H1 (cell line): ENCODE measurements at regions not wholly inside any gene's neighbourhood (a gene's known extent, or its start where the extent isn't known, plus 50 kb on each side); places are given as distances from the start of the nearest gene placed in this dataset.

Source experiments
- CTCF ChIA-PET: fragments of 300-600 bp; sonication (Branson Sonifier 250); formaldehyde crosslinking; loops from one replicate; lab custom pipeline; 2021; ENCODE audit not compliant: partially characterized antibody; lab: Charles Lee
- POLR2A ChIA-PET: fragments of 300-600 bp; sonication (Branson Sonifier 250); formaldehyde crosslinking; loops from one replicate; lab custom pipeline; 2021; ENCODE audit warnings: inconsistent platforms; ENCODE audit not compliant: partially characterized antibody; lab: Charles Lee
- DNase-seq, 2 experiments: peaks; one replicate each; pipeline versions ENCODE4 v3.0.0 to v3.0.0-alpha.2; 2010 to 2022; ENCODE audit warnings: low spot score in 2 of 2, low read depth in 1 of 2, mixed read lengths in 1 of 2
- FAIRE-seq: peaks from 2 replicates; lab custom pipeline; 2011; peaks lifted over from hg19 to GRCh38; lab: Jason Lieb, UNC
- H2AFZ ChIP-seq: 2 replicates; pipeline ENCODE4 v1.8.1; 2012; ENCODE audit warnings: low read length, inconsistent platforms
- H2AK5ac ChIP-seq: 2 replicates; pipeline ENCODE4 v1.6.1; 2013; ENCODE audit warnings: low read depth, low read length
- H2BK120ac ChIP-seq: replicated peaks from 2 replicates; pipeline ENCODE3; 2013; ENCODE audit warnings: low read depth, low read length, inconsistent platforms
- H2BK12ac ChIP-seq: 2 replicates; pipeline ENCODE4 v1.6.1; 2013; ENCODE audit warnings: low read depth, low read length
- H2BK15ac ChIP-seq: 2 replicates; pipeline ENCODE4 v1.6.1; 2013; ENCODE audit warnings: low read length
- H2BK20ac ChIP-seq: 2 replicates; pipeline ENCODE4 v1.6.1; 2013; ENCODE audit warnings: low read length
- H2BK5ac ChIP-seq: 2 replicates; pipeline ENCODE4 v1.6.1; 2013; ENCODE audit warnings: low read depth, low read length
- H3K14ac ChIP-seq: 2 replicates; pipeline ENCODE4 v1.6.1; 2013; ENCODE audit warnings: inconsistent platforms; ENCODE audit not compliant: insufficient read length
- H3K18ac ChIP-seq: 2 replicates; pipeline ENCODE4 v1.6.1; 2013; ENCODE audit warnings: low read length; ENCODE audit errors: extremely low read depth
- H3K23ac ChIP-seq: 2 replicates; pipeline ENCODE4 v1.6.1; 2013; ENCODE audit warnings: inconsistent platforms; ENCODE audit not compliant: insufficient read length
- H3K23me2 ChIP-seq: 2 replicates; pipeline ENCODE4 v1.6.1; 2013; ENCODE audit warnings: low read depth, low read length
- H3K27ac ChIP-seq: 2 replicates; pipeline ENCODE4 v1.6.1; 2011; ENCODE audit warnings: low read depth, low read length, inconsistent platforms
- H3K27me3 ChIP-seq, 4 experiments: replicated peaks in 1 of 4; 1 replicate in 1 of 4; 2 replicates in 3 of 4; pipeline versions ENCODE4 v1.6.1 to v1.8.1; 2011 to 2013; ENCODE audit warnings: low read length in 3 of 4, mild to moderate bottlenecking in 3 of 4, inconsistent platforms in 2 of 4, mixed read lengths in 2 of 4, moderate library complexity in 1 of 4; ENCODE audit not compliant: control insufficient read depth in 3 of 4, insufficient read depth in 3 of 4; ENCODE audit errors: extremely low read depth in 1 of 4
- H3K36me3 ChIP-seq, 4 experiments: 2 replicates each; pipeline versions ENCODE4 v1.6.1 to v1.8.1; 2011 to 2013; ENCODE audit warnings: mild to moderate bottlenecking in 4 of 4, low read length in 3 of 4, moderate library complexity in 2 of 4, control low read depth in 1 of 4, inconsistent platforms in 1 of 4; ENCODE audit not compliant: insufficient read depth in 4 of 4, control insufficient read depth in 2 of 4
- H3K4ac ChIP-seq: replicated peaks from 2 replicates; pipeline ENCODE3; 2013; ENCODE audit warnings: low read length, low read depth, mixed read lengths, inconsistent platforms; ENCODE audit not compliant: insufficient read length
- H3K4me1 ChIP-seq, 4 experiments: replicated peaks in 1 of 4; 1 replicate in 1 of 4; 2 replicates in 3 of 4; pipeline versions ENCODE4 v1.6.1 to v1.8.1; 2011 to 2013; ENCODE audit warnings: low read length in 3 of 4, inconsistent platforms in 2 of 4, mixed read lengths in 1 of 4; ENCODE audit not compliant: insufficient read depth in 4 of 4, control insufficient read depth in 3 of 4
- H3K4me2 ChIP-seq, 2 experiments: 2 replicates each; pipeline versions ENCODE4 v1.6.1 to v1.8.1; 2011 to 2013; ENCODE audit warnings: low read depth in 2 of 2, low read length in 2 of 2, control low read depth in 1 of 2, inconsistent platforms in 1 of 2, mild to moderate bottlenecking in 1 of 2; ENCODE audit not compliant: insufficient read depth in 1 of 2
- H3K4me3 ChIP-seq, 4 experiments: fragments of 200-600, 300-600 bp in 1 of 4; sonication (generic), shearing (Covaris generic), sonication (Bioruptor Twin) in 1 of 4; 2 replicates each; pipeline versions ENCODE4 v1.5.1 to v1.8.1; 2011 to 2016; ENCODE audit warnings: low read length in 4 of 4, low read depth in 3 of 4, control low read depth in 2 of 4, inconsistent platforms in 2 of 4, mild to moderate bottlenecking in 2 of 4, mixed read lengths in 1 of 4, moderate library complexity in 1 of 4; ENCODE audit not compliant: insufficient read depth in 2 of 4; ENCODE audit errors: extremely low read depth in 1 of 4
- H3K56ac ChIP-seq: replicated peaks from 2 replicates; pipeline ENCODE3; 2013; ENCODE audit warnings: low read depth, mild to moderate bottlenecking, mixed read lengths, low read length, inconsistent platforms; ENCODE audit not compliant: insufficient read length
- H3K79me1 ChIP-seq: 2 replicates; pipeline ENCODE4 v1.6.1; 2013; ENCODE audit warnings: low read depth, low read length, control low read depth
- H3K79me2 ChIP-seq, 2 experiments: 2 replicates each; pipeline versions ENCODE4 v1.6.1 to v1.8.1; 2012 to 2013; ENCODE audit warnings: low read length in 2 of 2, mild to moderate bottlenecking in 2 of 2, inconsistent platforms in 1 of 2; ENCODE audit not compliant: insufficient read depth in 2 of 2, control insufficient read depth in 1 of 2
- H3K9ac ChIP-seq, 4 experiments: replicated peaks in 1 of 4; 1 replicate in 1 of 4; 2 replicates in 3 of 4; pipeline versions ENCODE4 v1.6.1 to v1.8.1; 2011 to 2013; ENCODE audit warnings: low read depth in 3 of 4, low read length in 3 of 4, control low read depth in 2 of 4, mild to moderate bottlenecking in 2 of 4, moderate library complexity in 2 of 4, inconsistent platforms in 1 of 4; ENCODE audit errors: extremely low read depth in 1 of 4
- H3K9me3 ChIP-seq, 2 experiments: 2 replicates each; pipeline versions ENCODE4 v1.6.1 to v1.8.1; 2012 to 2013; ENCODE audit warnings: mild to moderate bottlenecking in 2 of 2, moderate library complexity in 2 of 2, control low read depth in 1 of 2, inconsistent platforms in 1 of 2, low read depth in 1 of 2, low read length in 1 of 2, mixed read lengths in 1 of 2; ENCODE audit not compliant: insufficient read depth in 2 of 2
- H4K20me1 ChIP-seq, 2 experiments: replicated peaks in 1 of 2; 2 replicates each; pipeline versions ENCODE3 to v1.8.1; 2011 to 2013; ENCODE audit warnings: inconsistent platforms in 2 of 2, low read length in 2 of 2, mild to moderate bottlenecking in 1 of 2; ENCODE audit not compliant: insufficient read depth in 2 of 2, control insufficient read depth in 1 of 2
- H4K5ac ChIP-seq: 2 replicates; pipeline ENCODE4 v1.6.1; 2013; ENCODE audit warnings: low read length, low read depth, mixed read lengths, inconsistent platforms; ENCODE audit not compliant: insufficient read length
- H4K8ac ChIP-seq: 2 replicates; pipeline ENCODE4 v1.8.0; 2013; ENCODE audit warnings: mild to moderate bottlenecking, moderate library complexity, low read length, inconsistent platforms; ENCODE audit not compliant: insufficient read depth; ENCODE audit errors: extremely low read depth
- H4K91ac ChIP-seq: replicated peaks from 2 replicates; pipeline ENCODE3; 2013; ENCODE audit warnings: low read length, mixed read lengths, inconsistent platforms; ENCODE audit not compliant: insufficient read length
- BRCA1 ChIP-seq: IDR thresholded peaks from 2 replicates; pipeline ENCODE4 v1.6.1; 2012; ENCODE audit warnings: low read depth, low read length, improper control_type of control experiment
- CBX8 ChIP-seq: fragments of 300-800, 300-1000 bp; sonication (generic); IDR thresholded peaks from 2 replicates; pipeline ENCODE4 v1.7.1; 2016; ENCODE audit warnings: low read depth, low read length, borderline replicate concordance
- CREB1 ChIP-seq: IDR thresholded peaks from 2 replicates; pipeline ENCODE4 v1.6.1; 2012; ENCODE audit warnings: inconsistent platforms
- CTBP2 ChIP-seq: IDR thresholded peaks from 2 replicates; pipeline ENCODE4 v1.7.0; 2011; ENCODE audit warnings: borderline replicate concordance, mild to moderate bottlenecking, moderate library complexity, mixed read lengths, low read length; ENCODE audit not compliant: insufficient read depth, insufficient read length
- EZH2 ChIP-seq: fragments of 200-600 bp; sonication (generic); IDR thresholded peaks from 2 replicates; pipeline ENCODE4 v1.7.1; 2012; ENCODE audit warnings: low read depth, mild to moderate bottlenecking, moderate library complexity, low read length, inconsistent platforms; ENCODE audit not compliant: severe bottlenecking
- HDAC6 ChIP-seq: IDR thresholded peaks from one replicate; pipeline ENCODE4 v1.7.1; 2012; ENCODE audit warnings: low read depth, mild to moderate bottlenecking, inconsistent platforms, low read length, moderate library complexity
- JUN ChIP-seq: IDR thresholded peaks from 2 replicates; pipeline ENCODE4 v1.6.1; 2011; ENCODE audit warnings: low read depth, mild to moderate bottlenecking, improper control_type of control experiment, low read length
- KDM5A ChIP-seq: fragments of 200-600 bp; IDR thresholded peaks from 2 replicates; pipeline ENCODE4 v1.7.1; 2012; ENCODE audit warnings: mild to moderate bottlenecking, low read length, inconsistent platforms, mixed read lengths
- NRF1 ChIP-seq: IDR thresholded peaks from 2 replicates; pipeline ENCODE4 v1.6.1; 2011; ENCODE audit warnings: mild to moderate bottlenecking, low read depth, low read length, improper control_type of control experiment
- POLR2A ChIP-seq, 2 experiments: IDR thresholded peaks; 1 replicate in 1 of 2; 2 replicates in 1 of 2; pipeline ENCODE4 v1.6.1; 2011; ENCODE audit warnings: low read depth in 2 of 2, low read length in 2 of 2, mild to moderate bottlenecking in 2 of 2; ENCODE audit errors: control extremely low read depth in 1 of 2
- RAD21 ChIP-seq, 2 experiments: IDR thresholded peaks in 1 of 2; conservative IDR thresholded peaks in 1 of 2; 2 replicates each; pipeline ENCODE4 v1.6.1; 2011; ENCODE audit warnings: low read depth in 2 of 2, low read length in 2 of 2, improper control_type of control experiment in 1 of 2, inconsistent platforms in 1 of 2, mild to moderate bottlenecking in 1 of 2, moderate library complexity in 1 of 2
- TEAD4 ChIP-seq: IDR thresholded peaks from 2 replicates; pipeline ENCODE4 v1.6.1; 2012; ENCODE audit warnings: low read depth, low read length, inconsistent platforms, mixed read lengths
- WGBS, 2 experiments: shearing (Covaris generic) in 1 of 2; methylation state at CpG; one replicate each; pipeline versions ENCODE4 v1.1.6 to v1.1.7; 2013 to 2015; ENCODE audit warnings: low lambda C conversion rate in 2 of 2, mixed read lengths in 2 of 2, inconsistent platforms in 1 of 2, low coverage in 1 of 2, missing lambda C conversion rate in 1 of 2; ENCODE audit not compliant: insufficient replicate concordance in 2 of 2, insufficient coverage in 1 of 2, insufficient read length in 1 of 2; ENCODE audit errors: extremely low coverage in 1 of 2, missing lambda C conversion rate in 1 of 2; 5-methylcytosine and 5-hydroxymethylcytosine counted together
- TF ChIP-seq, protein P1 (sequence below): IDR thresholded peaks from 2 replicates; pipeline ENCODE4 v1.6.1; 2011; ENCODE audit warnings: low read depth, mild to moderate bottlenecking, low read length; ENCODE audit not compliant: insufficient read depth

DNA sequence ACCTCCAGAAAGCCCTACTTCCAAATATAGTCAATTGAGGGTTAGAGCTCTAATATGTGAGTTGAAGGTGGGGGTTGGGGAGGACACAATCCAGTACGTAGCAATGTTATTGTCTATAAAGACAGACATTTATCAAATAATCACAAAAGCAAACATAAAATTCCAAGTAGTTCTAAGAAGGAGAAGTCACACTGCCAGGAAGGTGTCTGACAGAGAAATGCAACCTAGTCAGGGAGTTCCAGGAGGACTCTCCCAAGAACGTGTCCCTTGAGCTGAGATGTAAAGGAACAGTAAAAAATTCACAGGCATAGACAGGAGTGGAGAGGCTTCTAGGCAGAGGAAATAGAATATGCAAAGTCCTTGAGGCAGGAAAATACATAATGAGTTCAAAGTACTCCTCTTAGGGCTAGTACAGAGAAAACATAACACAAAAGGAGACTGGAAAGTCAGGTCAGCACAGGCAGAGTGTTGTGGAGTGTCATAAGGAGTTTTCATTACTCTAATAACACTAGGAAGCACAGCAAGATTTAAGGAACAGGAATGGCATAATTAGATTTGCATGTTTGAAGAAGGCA is 277.6 kb upstream of the STT3B start:
- Histone ChIP-seq H3K27me3 (no peaks in the 10 kb centered on the region), H3K4ac (no peak overlapping the region), H3K4me2 (no peak overlapping the region), H3K23ac (no peak overlapping the region), H4K5ac (no peak overlapping the region), H3K36me3 (no peaks in the 10 kb centered on the region), H2AFZ (no peak overlapping the region), H3K9ac (no peak overlapping the region), H3K79me2 (no peaks in the 10 kb centered on the region), H2BK15ac (no peak overlapping the region), H3K4me3 (no peak overlapping the region), H3K56ac (no peak overlapping the region), H2BK12ac (no peak overlapping the region), H2BK20ac (no peak overlapping the region), H3K4me1 (no peaks in the 10 kb centered on the region), H3K27ac (no peak overlapping the region), H2BK120ac (no peak overlapping the region), H3K18ac (no peak overlapping the region), H3K9me3 (no peaks in the 10 kb centered on the region; a peak in 1 of 4 replicates), H2BK5ac (no peak overlapping the region), H3K14ac (no peak overlapping the region), H4K8ac (no peak overlapping the region), H3K79me1 (no peaks in the 10 kb centered on the region), H4K20me1 (no peaks in the 10 kb centered on the region), H4K91ac (no peak overlapping the region), H3K23me2 (no peaks in the 10 kb centered on the region), H2AK5ac (no peak overlapping the region)
- 85% methylated on average over 2 of the region's 2 CpGs; no CpG with 5 or more reads in 1 of the 2 experiments for WGBS, 2 experiments
- POLR2A ChIA-PET, result no interaction called here
- CTCF ChIA-PET, result no interaction called here
- FAIRE-seq (no peak), DNase-seq (no peak)
- no peak for TF ChIP-seq CREB1
- TF ChIP-seq HDAC6, result no peak
- TF ChIP-seq NRF1, result no peak
- TF ChIP-seq EZH2, result no peak
- TF ChIP-seq CTBP2, result no peak
- no peak for TF ChIP-seq RAD21 (IDR thresholded peaks at IDR 0.05 in 1 of 2, conservative IDR thresholded peaks at IDR 0.05 in 1 of 2; ENCODE audit: low read depth in 2 of 2, low read length in 2 of 2)
- TF ChIP-seq, protein P1, sequence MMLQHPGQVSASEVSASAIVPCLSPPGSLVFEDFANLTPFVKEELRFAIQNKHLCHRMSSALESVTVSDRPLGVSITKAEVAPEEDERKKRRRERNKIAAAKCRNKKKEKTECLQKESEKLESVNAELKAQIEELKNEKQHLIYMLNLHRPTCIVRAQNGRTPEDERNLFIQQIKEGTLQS, result no peak
- no peak for TF ChIP-seq TEAD4
- no peak for TF ChIP-seq KDM5A
- TF ChIP-seq BRCA1, result no peak
- TF ChIP-seq POLR2A (IDR thresholded peaks at IDR 0.05; ENCODE audit: control extremely low read depth in 1 of 2, low read depth in 2 of 2, low read length in 2 of 2), result no peak
- no peak for TF ChIP-seq CBX8
- TF ChIP-seq JUN, result no peak
